ENCODE measurements at regions not wholly inside any gene's neighbourhood (a gene's known extent, or its start where the extent isn't known, plus 50 kb on each side); places are given as distances from the start of the nearest gene placed in this dataset.

DNA sequence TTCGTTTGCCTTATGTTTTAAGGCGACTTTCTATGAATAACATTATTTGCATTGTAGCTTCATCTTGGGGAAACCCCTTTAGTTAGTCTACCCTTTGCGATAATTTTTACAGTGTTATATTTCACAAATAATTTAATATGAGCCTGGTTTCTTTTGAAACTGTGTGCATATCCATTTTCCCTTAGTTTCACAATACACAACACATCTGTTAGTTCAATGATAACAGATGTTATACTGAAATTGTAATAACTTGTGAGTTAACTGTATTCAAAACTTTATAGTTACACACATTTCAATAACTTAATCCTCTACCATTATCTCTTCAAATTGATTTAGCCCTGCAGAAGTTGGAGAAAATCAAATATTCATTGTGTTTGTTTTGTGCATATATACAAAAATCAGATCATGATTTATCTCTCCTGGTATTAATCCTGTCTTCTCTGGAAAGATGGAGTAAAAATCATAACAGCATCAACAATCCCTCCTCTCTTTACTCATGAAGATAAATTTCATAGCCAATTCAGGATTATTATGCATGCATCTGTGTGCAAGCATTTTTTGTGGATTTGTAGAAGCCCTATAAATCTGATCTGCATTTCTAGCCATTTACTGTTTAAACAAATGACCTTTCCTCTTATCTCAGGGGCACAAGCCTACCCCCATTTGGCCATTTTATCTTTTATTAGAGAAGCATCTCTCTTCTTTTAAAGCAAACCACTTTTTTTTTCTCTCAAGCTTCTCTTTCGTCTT lies 304.0 kb downstream of the VPS13C start:
- CTCF ChIA-PET: interaction anchor here (0.9 kb wide), 1 partner anchor 78 kb away, joined by 4 read pairs; no protein-coding TSS in a partner anchor
- Mint-ChIP-seq H3K4me1 (ENCODE audit: low read depth) (no peaks in the 10 kb centered on the region), H3K9me3 (no peaks in the 10 kb centered on the region)

GRCh38 chr15:61755467-61755866 lies 304.8 kb downstream of the VPS13C start:
- Mint-ChIP-seq H3K27ac (no peak overlapping the region), H3K4me3 (no peak overlapping the region), H3K4me1 (ENCODE audit: low read depth) (no peaks in the 10 kb centered on the region), H3K9me3 (no peaks in the 10 kb centered on the region), H3K27me3 (peaks cover 16% of the 10 kb centered on the region), H3K36me3 (no peaks in the 10 kb centered on the region)
- CTCF ChIA-PET: interaction anchor here (0.9 kb wide), 1 partner anchor 79 kb away, joined by 4 read pairs; no protein-coding TSS in a partner anchor
- POLR2A ChIA-PET: no interaction called here
- intact Hi-C loops (cut with micrococcal nuclease): no loop called here
- no peak for DNase-seq

More for the DNA sequence above, 304.0 kb downstream of the VPS13C start:
- no peak for DNase-seq
- H3K27me3 Mint-ChIP-seq: peaks cover 18% of the 10 kb centered on the region
- no peak overlapping the region for H3K27ac Mint-ChIP-seq
- no peak overlapping the region for H3K4me3 Mint-ChIP-seq
- POLR2A ChIA-PET: no interaction called here
- H3K36me3 Mint-ChIP-seq: no peaks in the 10 kb centered on the region
- intact Hi-C loops (cut with micrococcal nuclease): no loop called here

- Mint-ChIP-seq H3K36me3 (no peaks in the 10 kb centered on the region), H3K27me3 (peaks cover 15% of the 10 kb centered on the region), H3K4me1 (ENCODE audit: low read depth) (no peaks in the 10 kb centered on the region), H3K27ac (no peak overlapping the region), H3K4me3 (no peak overlapping the region), H3K9me3 (no peaks in the 10 kb centered on the region)
- intact Hi-C loops (cut with micrococcal nuclease): no loop called here
- CTCF ChIA-PET: no interaction called here
- POLR2A ChIA-PET: no interaction called here
- DNase-seq: no peak
Observed at GRCh38 chr15:61753018-61753710, 307.1 kb downstream of the VPS13C start.

DNA sequence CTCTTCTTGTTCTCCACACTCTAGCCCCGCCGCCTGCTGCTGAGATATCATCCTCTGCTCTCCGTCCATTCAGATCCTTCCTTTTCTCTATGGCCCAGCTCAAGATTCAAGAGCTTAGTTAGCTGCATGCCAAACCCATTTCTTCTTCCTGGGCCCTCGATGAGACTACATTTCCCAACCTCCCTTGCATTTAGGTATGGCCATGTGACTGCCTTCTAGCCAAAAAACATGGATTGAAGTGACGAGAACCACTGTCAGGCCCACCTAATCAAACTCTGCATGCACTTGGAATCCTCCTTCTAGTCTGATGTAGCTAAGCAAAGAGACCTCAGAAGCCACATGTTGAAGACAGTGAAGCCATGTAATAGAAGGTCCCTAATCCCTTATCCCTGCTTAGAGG lies 308.2 kb downstream of the VPS13C start:
- H3K4me1 Mint-ChIP-seq (ENCODE audit: low read depth): no peaks in the 10 kb centered on the region
- no peak overlapping the region for H3K27ac Mint-ChIP-seq
- no peak overlapping the region for H3K4me3 Mint-ChIP-seq
- H3K36me3 Mint-ChIP-seq: no peaks in the 10 kb centered on the region
- no peak for DNase-seq
- POLR2A ChIA-PET: no interaction called here
- CTCF ChIA-PET: interaction anchor here (1.2 kb wide), 1 partner anchor 82 kb away, joined by 5 read pairs; no protein-coding TSS in a partner anchor
- intact Hi-C loops (cut with micrococcal nuclease): no loop called here
- H3K27me3 Mint-ChIP-seq: peaks cover 10% of the 10 kb centered on the region
- no peaks in the 10 kb centered on the region for H3K9me3 Mint-ChIP-seq

GRCh38 chr15:61750271-61751084 lies 309.8 kb downstream of the VPS13C start:
- Mint-ChIP-seq H3K9me3 (no peaks in the 10 kb centered on the region), H3K27me3 (peaks cover 7% of the 10 kb centered on the region), H3K36me3 (no peaks in the 10 kb centered on the region), H3K27ac (no peak overlapping the region), H3K4me3 (no peak overlapping the region), H3K4me1 (ENCODE audit: low read depth) (no peaks in the 10 kb centered on the region)
- intact Hi-C loops (cut with micrococcal nuclease): no loop called here
- CTCF ChIA-PET: no interaction called here
- POLR2A ChIA-PET: no interaction called here
- DNase-seq: no peak

GRCh38 chr15:61749169-61749568 lies 311.1 kb downstream of the VPS13C start:
- no peak overlapping the region for H3K4me3 Mint-ChIP-seq
- POLR2A ChIA-PET: no interaction called here
- peaks cover 11% of the 10 kb centered on the region for H3K27me3 Mint-ChIP-seq
- no peaks in the 10 kb centered on the region for H3K9me3 Mint-ChIP-seq
- no peaks in the 10 kb centered on the region for H3K4me1 Mint-ChIP-seq (ENCODE audit: low read depth)
- intact Hi-C loops (cut with micrococcal nuclease): no loop called here
- no peak overlapping the region for H3K27ac Mint-ChIP-seq
- H3K36me3 Mint-ChIP-seq: no peaks in the 10 kb centered on the region
- CTCF ChIA-PET: no interaction called here
- DNase-seq: no peak

- Mint-ChIP-seq H3K4me1 (ENCODE audit: low read depth) (no peaks in the 10 kb centered on the region), H3K4me3 (no peak overlapping the region), H3K36me3 (no peaks in the 10 kb centered on the region), H3K27me3 (peaks cover 11% of the 10 kb centered on the region), H3K9me3 (no peaks in the 10 kb centered on the region), H3K27ac (no peak overlapping the region)
- intact Hi-C loops (cut with micrococcal nuclease): no loop called here
- ChIA-PET CTCF (no interaction called here), POLR2A (no interaction called here)
- no peak for DNase-seq
Observed at GRCh38 chr15:61748529-61748928, 311.7 kb downstream of the VPS13C start.

GRCh38 chr15:61746589-61746988 lies 313.7 kb downstream of the VPS13C start:
- no peaks in the 10 kb centered on the region for H3K9me3 Mint-ChIP-seq
- no peaks in the 10 kb centered on the region for H3K36me3 Mint-ChIP-seq
- H3K4me3 Mint-ChIP-seq: no peak overlapping the region
- no peak for DNase-seq
- ChIA-PET CTCF (interaction anchor here (1.0 kb wide), 1 partner anchor 87 kb away, joined by 3 read pairs; no protein-coding TSS in a partner anchor), POLR2A (no interaction called here)
- H3K27me3 Mint-ChIP-seq: peaks cover 11% of the 10 kb centered on the region
- H3K4me1 Mint-ChIP-seq (ENCODE audit: low read depth): no peaks in the 10 kb centered on the region
- intact Hi-C loops (cut with micrococcal nuclease): no loop called here
- no peak overlapping the region for H3K27ac Mint-ChIP-seq

DNA sequence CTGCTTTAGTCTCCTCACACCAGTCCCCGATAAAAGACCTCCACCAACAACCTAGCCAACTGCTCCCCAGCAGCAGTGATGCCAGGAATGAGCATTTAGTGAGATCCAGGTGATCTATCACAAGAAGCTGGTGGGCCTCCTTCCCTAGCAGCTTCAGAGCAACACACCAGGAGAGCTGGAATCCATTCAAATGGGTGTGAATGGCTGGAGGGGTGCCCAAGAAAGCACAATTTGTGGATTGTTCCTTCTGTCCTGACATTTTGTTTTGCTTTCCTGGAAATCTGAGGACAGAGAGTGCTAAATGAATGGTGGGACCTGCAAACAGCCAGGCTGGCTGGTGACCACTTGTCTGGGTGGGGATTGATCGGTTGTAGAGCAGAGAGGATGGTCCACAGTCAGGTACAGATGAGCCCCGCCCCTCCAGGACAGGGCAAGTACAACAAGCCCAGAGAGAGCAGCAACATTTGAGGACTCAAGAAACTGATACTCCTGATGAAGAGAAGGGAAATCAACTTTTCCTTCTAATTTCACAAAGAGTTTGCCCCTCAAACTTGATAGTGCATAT lies 316.8 kb downstream of the VPS13C start:
- H3K36me3 Mint-ChIP-seq: no peaks in the 10 kb centered on the region
- no peaks in the 10 kb centered on the region for H3K4me1 Mint-ChIP-seq (ENCODE audit: low read depth)
- no peak overlapping the region for H3K4me3 Mint-ChIP-seq
- ChIA-PET POLR2A (no interaction called here), CTCF (no interaction called here)
- no peak overlapping the region for H3K27ac Mint-ChIP-seq
- no peak for DNase-seq
- intact Hi-C loops (cut with micrococcal nuclease): no loop called here
- H3K27me3 Mint-ChIP-seq: peaks cover 10% of the 10 kb centered on the region
- H3K9me3 Mint-ChIP-seq: no peaks in the 10 kb centered on the region

GRCh38 chr15:61742591-61742990 lies 317.7 kb downstream of the VPS13C start:
- no peak overlapping the region for H3K27ac Mint-ChIP-seq
- no peaks in the 10 kb centered on the region for H3K4me1 Mint-ChIP-seq (ENCODE audit: low read depth)
- no peak for DNase-seq
- peaks cover 10% of the 10 kb centered on the region for H3K27me3 Mint-ChIP-seq
- no peaks in the 10 kb centered on the region for H3K9me3 Mint-ChIP-seq
- no peak overlapping the region for H3K4me3 Mint-ChIP-seq
- ChIA-PET POLR2A (no interaction called here), CTCF (no interaction called here)
- H3K36me3 Mint-ChIP-seq: no peaks in the 10 kb centered on the region
- intact Hi-C loops (cut with micrococcal nuclease): no loop called here

DNA sequence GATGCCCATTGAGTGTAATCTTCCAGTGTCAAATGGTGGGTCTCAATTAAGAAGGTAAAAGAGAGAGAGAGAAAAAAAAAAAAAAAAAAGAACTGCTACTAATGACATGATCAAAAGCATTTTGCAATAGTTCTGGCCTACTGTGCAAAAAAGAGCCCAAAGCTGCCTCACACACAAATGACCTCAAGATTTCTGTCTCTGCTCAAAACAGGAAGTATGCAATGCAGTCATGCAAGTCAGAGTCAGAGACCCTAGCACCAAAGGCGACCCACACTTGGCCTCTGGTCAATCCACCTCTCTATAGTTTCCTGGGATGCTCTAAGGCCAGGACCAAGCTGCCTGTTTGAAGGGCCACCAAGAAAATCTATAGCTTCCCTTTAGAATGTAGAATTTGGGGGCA lies 323.5 kb downstream of the VPS13C start:
- no peak for DNase-seq
- POLR2A ChIA-PET: no interaction called here
- H3K27me3 Mint-ChIP-seq: peaks cover 1% of the 10 kb centered on the region
- no peak overlapping the region for H3K27ac Mint-ChIP-seq
- no peaks in the 10 kb centered on the region for H3K36me3 Mint-ChIP-seq
- intact Hi-C loops (cut with micrococcal nuclease): no loop called here
- H3K4me1 Mint-ChIP-seq (ENCODE audit: low read depth): no peaks in the 10 kb centered on the region
- CTCF ChIA-PET: no interaction called here
- no peak overlapping the region for H3K4me3 Mint-ChIP-seq
- H3K9me3 Mint-ChIP-seq: no peaks in the 10 kb centered on the region

DNA sequence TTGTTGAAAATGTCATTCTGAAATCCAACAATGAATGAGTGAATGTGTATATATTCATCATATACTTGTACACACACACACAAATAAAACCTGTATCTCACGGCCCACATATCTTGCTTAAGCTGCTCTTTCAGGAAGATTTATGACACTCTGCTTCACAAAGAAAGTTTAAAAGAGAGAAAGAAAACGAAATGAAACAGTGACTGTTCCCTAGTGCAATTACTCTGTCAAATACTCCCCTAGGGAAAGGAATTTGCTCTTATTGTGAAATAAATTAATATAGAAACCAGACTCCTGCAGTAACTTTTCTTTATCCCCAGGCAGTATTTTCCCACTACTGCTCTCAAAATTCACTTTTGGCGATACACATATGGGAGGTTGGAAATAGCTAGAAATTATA lies 329.1 kb downstream of the VPS13C start:
- Mint-ChIP-seq H3K4me1 (ENCODE audit: low read depth) (no peaks in the 10 kb centered on the region), H3K27ac (no peak overlapping the region), H3K4me3 (no peak overlapping the region), H3K27me3 (peaks cover 5% of the 10 kb centered on the region), H3K36me3 (no peaks in the 10 kb centered on the region), H3K9me3 (no peaks in the 10 kb centered on the region)
- DNase-seq: no peak
- ChIA-PET CTCF (no interaction called here), POLR2A (no interaction called here)
- intact Hi-C loops (cut with micrococcal nuclease): no loop called here

Data from activated CD4-positive, alpha-beta memory T cell treated with anti-CD3 and anti-CD28 coated beads for 36 hours (primary cell).